Medulla oblongata (tissue), 1 donor: ENCODE measurements at regions not wholly inside any gene's neighbourhood (a gene's known extent, or its start where the extent isn't known, plus 50 kb on each side); places are given as distances from the start of the nearest gene placed in this dataset.
"Not testable (repeated sequence)": the region's sequence is repeated elsewhere in the genome, so short reads cannot be mapped to it uniquely, and the experiment has no call there.

Source experiments
- DNase-seq: peaks from one replicate; pipeline ENCODE4 v3.0.0-alpha.2; 2015; ENCODE audit errors: extremely low spot score

DNA sequence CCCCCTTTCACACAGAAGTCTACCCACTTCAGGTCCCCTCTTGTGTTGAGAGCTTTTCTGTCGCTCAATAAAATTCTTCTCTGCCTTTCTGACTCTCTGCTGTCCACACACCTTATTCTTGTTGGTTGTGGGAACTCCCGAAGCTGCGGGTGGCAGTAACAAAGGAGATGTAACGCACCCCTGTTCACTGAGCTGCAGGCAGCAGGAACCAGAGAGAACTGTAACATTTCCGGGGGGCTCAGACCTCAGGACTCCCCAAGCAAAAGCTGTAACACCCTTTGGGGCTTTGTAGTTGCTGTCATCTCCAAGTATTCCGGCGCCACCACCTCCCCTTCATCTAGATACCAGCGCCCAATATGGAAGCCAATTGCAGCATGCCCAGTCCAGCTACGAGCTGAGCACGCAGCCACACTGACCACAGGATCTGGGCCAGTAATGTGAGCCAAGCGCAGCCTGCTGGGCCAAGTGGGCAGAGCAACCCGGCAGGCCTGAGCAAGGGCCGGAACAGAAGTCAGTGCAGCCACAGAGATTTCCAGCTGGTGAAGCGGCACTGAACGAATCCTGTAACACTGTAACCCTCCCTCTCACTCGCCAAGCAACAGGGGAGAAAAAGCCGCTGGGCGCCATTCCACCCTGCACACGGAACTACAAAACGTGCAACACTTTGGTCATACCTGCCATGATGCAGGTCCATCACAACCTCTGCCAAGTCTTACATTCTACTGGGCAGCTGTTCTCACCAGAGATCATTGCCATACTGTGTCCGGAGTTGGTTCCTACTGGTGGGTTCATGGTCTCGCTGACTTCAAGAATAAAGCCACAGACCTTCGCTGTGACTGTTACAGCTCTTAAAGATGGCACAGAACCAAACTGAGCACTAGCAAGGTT is 194.3 kb downstream of the SPATA31A6 start:
- DNase-seq = not testable (repeated sequence)

GRCh38 chr9:42378418-42378815 is 195.0 kb downstream of the SPATA31A6 start:
- no peak for DNase-seq

GRCh38 chr9:42379602-42380001 is 196.1 kb downstream of the SPATA31A6 start:
- DNase-seq = not testable (repeated sequence)

- not testable (repeated sequence) for DNase-seq
Measured at GRCh38 chr9:42384585-42384984, 201.1 kb downstream of the SPATA31A6 start.

GRCh38 chr9:42385574-42386120 is 202.2 kb downstream of the SPATA31A6 start:
- peak; percentile 82 for DNase-seq

GRCh38 chr9:42386477-42386876 is 203.0 kb downstream of the SPATA31A6 start:
- no peak for DNase-seq

GRCh38 chr9:42388146-42388690 is 204.8 kb downstream of the SPATA31A6 start:
- DNase-seq = no peak

DNA sequence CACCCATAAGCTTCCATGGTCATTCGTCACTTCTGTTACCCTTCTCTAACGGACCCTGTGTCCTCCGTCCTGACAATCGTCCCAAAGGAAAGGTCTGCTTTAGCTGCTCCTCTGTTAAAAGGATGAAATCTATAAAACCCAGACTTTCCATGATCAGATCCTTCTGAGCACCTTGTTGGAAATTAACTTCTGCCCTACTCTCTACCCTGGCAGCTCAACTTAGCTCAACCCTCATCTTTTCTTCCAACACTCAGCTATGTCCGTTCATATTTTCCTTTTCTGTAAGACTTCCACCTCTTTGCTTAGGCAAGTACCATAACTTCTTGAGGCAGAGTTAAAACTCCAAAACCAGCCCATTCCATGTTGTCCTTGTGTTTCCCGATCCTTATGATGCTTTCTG is 205.4 kb downstream of the SPATA31A6 start:
- DNase-seq = no peak

- not testable (repeated sequence) for DNase-seq
Measured at GRCh38 chr9:42392773-42393455, 209.5 kb downstream of the SPATA31A6 start.

GRCh38 chr9:42396318-42396717 is 212.9 kb downstream of the SPATA31A6 start:
- DNase-seq = no peak

- DNase-seq = not testable (repeated sequence)
Measured at GRCh38 chr9:42397336-42397735, 213.9 kb downstream of the SPATA31A6 start.

- DNase-seq = not testable (repeated sequence)
Measured at GRCh38 chr9:42402919-42403318, 219.5 kb downstream of the SPATA31A6 start.

DNA sequence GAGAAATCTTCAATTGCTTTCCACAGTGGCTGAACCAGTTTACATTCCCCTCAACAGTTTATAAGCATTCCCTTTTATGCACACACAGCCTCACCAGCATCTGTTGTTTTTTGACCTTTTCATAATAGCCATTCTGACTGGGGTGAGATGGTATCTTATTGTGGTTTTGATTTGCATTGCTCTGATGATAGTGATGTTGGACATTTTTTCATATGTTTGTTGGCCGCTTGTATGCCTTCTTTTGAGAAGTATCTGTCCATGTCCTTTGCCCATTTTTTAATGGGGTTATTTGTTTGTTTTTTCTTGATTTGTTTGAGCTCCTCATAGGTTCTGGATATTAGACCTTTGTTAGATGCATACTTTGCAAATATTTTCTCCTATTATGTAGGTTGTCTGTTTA is 226.1 kb downstream of the SPATA31A6 start:
- not testable (repeated sequence) for DNase-seq

DNA sequence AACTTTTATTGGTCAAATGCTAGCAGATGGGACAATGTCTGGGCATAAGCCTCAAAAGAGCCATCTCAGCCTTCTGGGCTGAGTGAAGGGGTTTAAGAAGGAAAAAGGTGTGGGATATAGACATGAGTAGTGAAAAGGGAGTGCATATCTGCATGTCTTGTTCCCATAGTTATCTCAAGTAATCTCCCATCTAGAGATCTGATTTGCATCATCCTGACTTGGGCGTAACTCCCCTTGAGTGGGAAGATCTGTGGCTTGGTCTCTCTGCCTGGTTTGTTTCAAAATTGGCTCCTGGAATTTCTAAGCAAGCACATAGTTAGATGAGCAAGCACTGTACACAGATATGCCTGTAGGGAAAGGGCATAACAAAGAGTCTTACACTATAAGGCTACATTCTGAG is 228.9 kb downstream of the SPATA31A6 start:
- DNase-seq = not testable (repeated sequence)

DNA sequence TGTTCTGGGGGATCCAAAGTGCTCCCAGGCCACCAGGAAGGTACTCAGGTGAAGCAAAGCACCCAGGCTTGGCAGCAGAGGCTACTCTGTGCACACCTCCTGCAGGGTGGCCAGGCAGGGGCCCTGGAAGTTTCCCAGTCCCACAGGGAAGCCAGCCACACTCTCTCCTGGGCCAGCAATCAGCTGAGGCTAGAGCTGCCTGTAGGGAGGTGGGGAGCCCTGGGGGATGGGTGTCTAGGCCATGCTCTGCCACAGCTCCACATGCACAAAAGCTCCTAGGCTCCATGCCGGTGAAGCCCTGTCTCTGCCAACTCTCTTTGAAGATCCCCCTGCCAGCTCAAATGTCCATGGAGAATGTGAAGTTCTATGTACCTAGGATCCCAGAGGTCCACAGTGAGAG is 231.4 kb downstream of the SPATA31A6 start:
- not testable (repeated sequence) for DNase-seq

DNA sequence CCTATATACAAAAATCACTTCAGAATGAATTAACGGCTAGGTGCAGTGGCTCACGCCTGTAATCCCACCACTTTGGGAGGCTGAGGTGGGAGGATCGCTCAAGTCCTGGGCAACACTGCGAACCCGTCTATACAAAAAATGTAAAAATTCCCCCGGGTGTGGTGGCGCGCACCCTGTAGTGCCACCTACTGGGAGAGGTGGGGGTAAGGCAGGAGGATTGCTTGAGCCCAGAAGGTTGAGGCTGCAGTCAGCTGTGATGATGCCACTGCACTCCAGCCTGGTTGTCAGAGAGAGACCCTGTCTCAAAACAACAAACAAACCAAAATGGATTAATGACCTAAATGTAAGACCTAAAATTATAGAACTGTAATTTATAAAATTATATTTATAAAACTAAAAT is 236.2 kb downstream of the SPATA31A6 start:
- DNase-seq = not testable (repeated sequence)

GRCh38 chr9:42420324-42420723 is 236.9 kb downstream of the SPATA31A6 start:
- DNase-seq = not testable (repeated sequence)

DNA sequence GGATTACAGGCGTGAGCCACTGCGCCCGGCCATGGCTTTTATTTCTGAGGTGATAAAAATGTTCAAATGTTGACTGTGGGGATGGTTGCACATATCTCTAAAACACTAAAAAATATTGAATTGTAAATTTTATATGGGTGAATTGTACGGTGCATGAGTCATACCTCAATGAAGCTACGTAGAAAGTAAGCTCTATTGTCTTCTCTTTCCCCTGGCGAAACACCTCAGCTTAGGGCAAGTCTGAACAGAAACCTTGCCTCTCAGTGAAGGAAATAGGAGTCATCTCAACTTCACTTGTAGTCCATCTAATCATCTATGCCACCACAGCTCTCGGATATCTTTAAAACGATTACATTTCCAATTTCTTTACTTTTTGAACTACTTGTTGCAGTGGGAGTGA is 238.2 kb downstream of the SPATA31A6 start:
- DNase-seq = not testable (repeated sequence)

- not testable (repeated sequence) for DNase-seq
Measured at GRCh38 chr9:42430674-42431615, 247.5 kb downstream of the SPATA31A6 start.

GRCh38 chr9:42431616-42432010 is 248.2 kb downstream of the SPATA31A6 start:
- DNase-seq = not testable (repeated sequence)
